Erythroblast (primary cell): ENCODE measurements at regions not wholly inside any gene's neighbourhood (a gene's known extent, or its start where the extent isn't known, plus 50 kb on each side); places are given as distances from the start of the nearest gene placed in this dataset.

ENCODE experiments used
- GATA1 ChIP-seq: IDR thresholded peaks from 2 replicates; pipeline ENCODE4 v1.6.1; 2011; ENCODE audit warnings: low read depth, mild to moderate bottlenecking, control low read depth, low read length, moderate library complexity
- POLR2A ChIP-seq: IDR thresholded peaks from 2 replicates; pipeline ENCODE4 v1.6.1; 2011; ENCODE audit warnings: mild to moderate bottlenecking, low read length

DNA sequence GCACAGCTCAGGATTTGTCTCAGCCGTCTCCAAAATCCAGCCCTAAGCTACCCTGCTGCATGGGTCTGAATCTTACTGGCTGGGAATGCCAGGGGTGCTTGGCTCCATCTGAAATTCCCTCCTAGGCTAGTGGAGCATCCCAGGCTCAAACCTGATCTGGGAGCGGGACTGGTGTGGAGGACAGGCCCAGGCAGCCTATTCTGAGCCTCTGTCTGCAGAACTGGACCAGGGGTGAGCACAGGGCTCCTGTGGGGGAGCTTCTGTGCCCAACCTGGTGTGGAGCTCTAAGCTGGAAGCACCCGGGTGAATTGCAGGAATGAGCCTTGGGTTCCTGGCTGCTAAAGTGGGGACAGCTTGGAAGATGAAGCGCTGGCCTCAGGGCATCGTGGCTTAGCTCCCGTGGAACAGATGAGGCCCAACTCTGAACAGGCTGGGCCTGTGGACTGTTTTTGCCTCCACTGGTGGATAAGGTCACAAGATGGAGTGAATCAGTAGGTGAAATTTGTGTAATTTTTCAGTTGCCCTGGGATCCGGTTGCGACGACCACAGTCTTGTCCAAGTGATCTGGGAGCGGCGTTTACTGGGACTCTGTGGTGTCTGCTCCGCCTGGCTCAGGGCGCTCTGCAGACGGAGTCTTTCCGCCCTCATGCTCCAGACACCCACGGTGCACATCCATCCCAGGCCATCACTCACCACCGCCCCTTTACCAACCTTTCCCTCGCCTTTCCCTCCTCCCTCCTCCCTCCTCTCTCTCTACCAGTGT lies 79.5 kb downstream of the TEX29 start:
- TF ChIP-seq POLR2A (no peak), GATA1 (no peak)
